ENCODE measurements at regions not wholly inside any gene's neighbourhood (a gene's known extent, or its start where the extent isn't known, plus 50 kb on each side); places are given as distances from the start of the nearest gene placed in this dataset.

GRCh38 chr5:2433086-2433485, 318.4 kb downstream of the IRX2 start:
- DNase-seq (ENCODE audit: low spot score in 2 of 2), result no peak
- Histone ChIP-seq H3K9me3 (no peaks in the 10 kb centered on the region), H3K4me1 (no peaks in the 10 kb centered on the region), H3K36me3 (no peaks in the 10 kb centered on the region), H3K27me3 (no peaks in the 10 kb centered on the region), H3K27ac (no peak overlapping the region), H3K4me3 (no peak overlapping the region)
- 42 to 48% methylated on average over 6 of the region's 6 CpGs for WGBS, 2 donors
- no peak for TF ChIP-seq POLR2A (IDR thresholded peaks at IDR 0.05)
- TF ChIP-seq EP300 (IDR thresholded peaks at IDR 0.05), result no peak
- TF ChIP-seq CTCF (IDR thresholded peaks at IDR 0.05), result no peak

GRCh38 chr5:2432076-2432920, 319.2 kb downstream of the IRX2 start:
- Histone ChIP-seq H3K4me3 (no peak overlapping the region), H3K4me1 (no peaks in the 10 kb centered on the region), H3K27me3 (no peaks in the 10 kb centered on the region), H3K9me3 (no peaks in the 10 kb centered on the region), H3K36me3 (no peaks in the 10 kb centered on the region), H3K27ac (no peak overlapping the region)
- WGBS, 2 donors, result 56 to 58% methylated on average over 14 of the region's 14 CpGs
- no peak for TF ChIP-seq POLR2A (IDR thresholded peaks at IDR 0.05)
- no peak for TF ChIP-seq CTCF (IDR thresholded peaks at IDR 0.05)
- TF ChIP-seq EP300 (IDR thresholded peaks at IDR 0.05), result no peak
- DNase-seq (ENCODE audit: low spot score in 2 of 2), result no peak

GRCh38 chr5:2430606-2431005, 320.9 kb downstream of the IRX2 start:
- no peak for TF ChIP-seq POLR2A (IDR thresholded peaks at IDR 0.05)
- no peak for TF ChIP-seq CTCF (IDR thresholded peaks at IDR 0.05)
- TF ChIP-seq EP300 (IDR thresholded peaks at IDR 0.05), result no peak
- no peaks in the 10 kb centered on the region for H3K27me3 ChIP-seq
- H3K27ac ChIP-seq, result no peak overlapping the region
- no peaks in the 10 kb centered on the region for H3K4me1 ChIP-seq
- H3K4me3 ChIP-seq, result no peak overlapping the region
- H3K36me3 ChIP-seq, result no peaks in the 10 kb centered on the region
- peaks cover 0 to 6% (median 0%) of the 10 kb centered on the region in 4 donors for H3K9me3 ChIP-seq
- DNase-seq (ENCODE audit: low spot score in 2 of 2), result no peak
- WGBS, 2 donors, result 62 to 65% methylated on average over 5 of the region's 5 CpGs

GRCh38 chr5:2427983-2428382, 323.5 kb downstream of the IRX2 start:
- H3K9me3 ChIP-seq, result peaks cover 0 to 28% (median 4%) of the 10 kb centered on the region in 4 donors
- 46 to 53% methylated on average over 4 of the region's 4 CpGs for WGBS, 2 donors
- H3K27me3 ChIP-seq, result no peaks in the 10 kb centered on the region
- no peak for DNase-seq (ENCODE audit: low spot score in 2 of 2)
- no peaks in the 10 kb centered on the region for H3K4me1 ChIP-seq
- no peak overlapping the region for H3K27ac ChIP-seq
- H3K4me3 ChIP-seq, result no peak overlapping the region
- no peaks in the 10 kb centered on the region for H3K36me3 ChIP-seq
- TF ChIP-seq EP300 (IDR thresholded peaks at IDR 0.05), result no peak

GRCh38 chr5:2423634-2424033, 327.8 kb downstream of the IRX2 start:
- no peak overlapping the region for H3K4me3 ChIP-seq
- TF ChIP-seq POLR2A (IDR thresholded peaks at IDR 0.05) (no peak), CTCF (IDR thresholded peaks at IDR 0.05) (no peak), EP300 (IDR thresholded peaks at IDR 0.05) (no peak)
- WGBS, 2 donors, result 77 to 80% methylated on average over 2 of the region's 2 CpGs
- no peaks in the 10 kb centered on the region for H3K4me1 ChIP-seq
- no peak overlapping the region for H3K27ac ChIP-seq
- no peaks in the 10 kb centered on the region for H3K36me3 ChIP-seq
- H3K9me3 ChIP-seq, result peaks cover 0 to 42% (median 8%) of the 10 kb centered on the region in 4 donors
- no peaks in the 10 kb centered on the region for H3K27me3 ChIP-seq
- no peak for DNase-seq (ENCODE audit: low spot score in 2 of 2)
